Activated naive CD4-positive, alpha-beta T cell treated with anti-CD3 and anti-CD28 coated beads for 36 hours (primary cell): ENCODE measurements at regions not wholly inside any gene's neighbourhood (a gene's known extent, or its start where the extent isn't known, plus 50 kb on each side); places are given as distances from the start of the nearest gene placed in this dataset.

Experiments used
- CTCF ChIA-PET: fragments of 350-600 bp; sonication (Branson Sonifier 250); formaldehyde crosslinking; loops from one replicate; lab custom pipeline; 2021; ENCODE audit warnings: antibody characterized with exemption; lab: Charles Lee
- DNase-seq: peaks from one replicate; pipeline ENCODE4 v3.0.0-alpha.2; 2020
- H3K27ac Mint-ChIP-seq: one replicate; pipeline ENCODE4 v1.8.0; 2021; ENCODE audit warnings: mild to moderate bottlenecking, mixed read lengths
- H3K27me3 Mint-ChIP-seq: one replicate; pipeline ENCODE4 v1.8.0; 2021; ENCODE audit warnings: low read depth, mixed read lengths
- H3K36me3 Mint-ChIP-seq: one replicate; pipeline ENCODE4 v1.8.0; 2021; ENCODE audit warnings: low read depth, mixed read lengths
- H3K4me1 Mint-ChIP-seq: one replicate; pipeline ENCODE4 v1.8.0; 2021; ENCODE audit warnings: low read depth, mixed read lengths
- H3K4me3 Mint-ChIP-seq: one replicate; pipeline ENCODE4 v1.8.0; 2021; ENCODE audit warnings: mild to moderate bottlenecking, moderate library complexity, mixed read lengths
- H3K9me3 Mint-ChIP-seq: one replicate; pipeline ENCODE4 v1.8.0; 2021; ENCODE audit warnings: mixed read lengths
- intact Hi-C: fragments of 100-400 bp; cut with micrococcal nuclease; formaldehyde crosslinking; loops from one replicate; pipeline ENCODE4 v1.15.1; 2023

DNA sequence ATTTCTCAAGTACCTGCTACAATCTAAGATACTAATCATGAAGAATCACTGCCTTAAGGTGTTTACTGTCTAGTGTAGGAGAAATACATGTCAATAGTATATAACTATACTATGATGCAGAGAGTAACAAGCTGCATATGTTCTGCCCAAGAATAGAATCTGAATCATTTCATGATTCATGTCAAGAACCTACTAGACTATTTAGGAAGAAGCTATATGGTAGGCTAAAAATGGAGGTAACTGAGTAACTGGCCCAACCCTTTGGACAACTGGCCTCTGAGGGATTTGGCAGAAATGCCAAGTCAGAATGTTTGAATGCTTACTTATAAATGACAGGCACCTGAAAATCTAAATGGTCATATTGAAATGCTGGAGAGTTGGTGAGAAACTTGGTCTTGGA, 59.9 kb upstream of the DGKG start:
- Mint-ChIP-seq H3K36me3 (no peaks in the 10 kb centered on the region), H3K4me1 (peaks cover 12% of the 10 kb centered on the region), H3K27ac (no peak overlapping the region), H3K9me3 (no peaks in the 10 kb centered on the region), H3K4me3 (no peak overlapping the region), H3K27me3 (peaks cover 3% of the 10 kb centered on the region)
- intact Hi-C loops, result no loop called here
- CTCF ChIA-PET, result no interaction called here
- no peak for DNase-seq

GRCh38 chr3:186418671-186419145, 56.7 kb upstream of the DGKG start:
- CTCF ChIA-PET, result no interaction called here
- intact Hi-C loops, result no loop called here
- Mint-ChIP-seq H3K4me1 (peaks cover 25% of the 10 kb centered on the region), H3K27ac (no peak overlapping the region), H3K27me3 (peaks cover 21% of the 10 kb centered on the region), H3K9me3 (no peaks in the 10 kb centered on the region), H3K36me3 (no peaks in the 10 kb centered on the region), H3K4me3 (no peak overlapping the region)
- DNase-seq, result peak; percentile 22

- intact Hi-C loops, result loop anchor here (1.0 kb wide), 1 partner anchor 117 kb away; no protein-coding TSS in a partner anchor
- H3K27ac Mint-ChIP-seq, result no peak overlapping the region
- no peaks in the 10 kb centered on the region for H3K9me3 Mint-ChIP-seq
- H3K4me1 Mint-ChIP-seq, result peaks cover 30% of the 10 kb centered on the region
- peak; percentile 48 for DNase-seq
- H3K4me3 Mint-ChIP-seq, result no peak overlapping the region
- CTCF ChIA-PET, result no interaction called here
- peaks cover 21% of the 10 kb centered on the region for H3K27me3 Mint-ChIP-seq
- no peaks in the 10 kb centered on the region for H3K36me3 Mint-ChIP-seq
These were observed 55.8 kb upstream of the DGKG start for GRCh38 chr3:186417791-186418190.

DNA sequence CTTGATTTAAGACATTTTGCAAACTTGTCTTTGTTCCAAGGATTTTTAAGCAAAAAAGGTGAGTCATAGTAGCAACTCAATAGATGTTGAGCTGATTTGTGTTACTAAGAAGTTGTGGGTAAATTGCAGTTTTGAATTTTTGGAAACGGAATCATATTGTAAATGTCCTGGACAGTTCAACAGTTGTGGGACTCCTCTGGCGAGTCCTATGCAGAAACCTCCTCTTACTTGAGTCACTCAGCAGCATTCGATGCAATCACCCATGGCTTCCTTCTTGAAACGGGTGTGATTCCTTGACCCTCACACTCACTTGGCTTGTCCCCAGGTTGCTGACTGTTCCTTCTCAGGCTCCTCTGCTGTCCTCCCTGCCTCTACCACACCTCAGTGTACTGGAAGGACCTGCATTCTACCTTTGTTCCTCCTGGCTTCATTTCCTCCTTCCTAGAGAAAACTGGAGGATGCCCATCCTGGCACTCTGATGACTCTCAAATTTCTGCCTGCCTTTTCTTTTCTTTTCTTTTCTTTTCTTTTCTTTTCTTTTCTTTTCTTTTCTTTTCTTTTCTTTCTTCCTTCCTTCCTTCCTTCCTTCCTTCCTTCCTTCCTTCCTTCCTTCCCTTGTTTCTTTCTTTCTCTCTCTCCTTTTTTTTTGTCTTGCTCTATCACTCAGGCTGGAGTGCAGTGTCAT, 52.8 kb upstream of the DGKG start:
- H3K4me1 Mint-ChIP-seq, result peaks cover 42% of the 10 kb centered on the region
- no peaks in the 10 kb centered on the region for H3K36me3 Mint-ChIP-seq
- peaks cover 18% of the 10 kb centered on the region for H3K27me3 Mint-ChIP-seq
- H3K4me3 Mint-ChIP-seq, result no peak overlapping the region
- no peak for DNase-seq
- intact Hi-C loops, result no loop called here
- CTCF ChIA-PET, result interaction anchor here (0.7 to 1.3 kb wide), 2 partner anchors 125 to 304 kb away, joined by 3 read pairs; no protein-coding TSS in a partner anchor
- no peaks in the 10 kb centered on the region for H3K9me3 Mint-ChIP-seq
- no peak overlapping the region for H3K27ac Mint-ChIP-seq

- CTCF ChIA-PET, result interaction anchor here (1.0 kb wide), 1 partner anchor 127 kb away, joined by 3 read pairs; no protein-coding TSS in a partner anchor
- intact Hi-C loops, result loop anchor here (2.0 kb wide), 1 partner anchor 305 kb away; the partner anchor contains the start of gene ETV5
- H3K27ac Mint-ChIP-seq, result no peak overlapping the region
These were observed 51.8 kb upstream of the DGKG start for GRCh38 chr3:186413615-186414415.

DNA sequence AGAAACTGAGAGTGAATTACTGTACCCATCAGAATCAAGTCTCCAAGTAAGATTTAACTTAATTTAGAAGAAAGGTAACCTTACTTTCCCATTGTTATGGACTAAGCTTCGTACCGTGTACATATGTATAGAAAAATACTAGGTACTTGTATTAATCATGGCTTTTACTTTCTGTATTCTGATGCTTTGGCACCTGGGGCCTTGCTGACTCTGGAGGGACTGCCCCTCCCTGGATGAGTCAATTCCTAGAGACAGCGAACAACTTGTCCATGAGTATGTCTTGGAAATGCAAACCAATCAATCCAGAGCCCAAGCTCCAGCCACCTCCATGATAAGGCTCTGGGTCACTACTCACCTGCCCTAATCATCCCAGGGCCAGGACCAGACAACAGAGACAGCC, 50.0 kb upstream of the DGKG start:
- CTCF ChIA-PET, result interaction anchor here (0.6 to 1.4 kb wide), 3 partner anchors 127 to 215 kb away, joined by 3 read pairs; no protein-coding TSS in a partner anchor
- Mint-ChIP-seq H3K9me3 (no peaks in the 10 kb centered on the region), H3K4me1 (peaks cover 30% of the 10 kb centered on the region), H3K36me3 (no peaks in the 10 kb centered on the region), H3K4me3 (no peak overlapping the region), H3K27ac (peak overlapping the region; percentile 26), H3K27me3 (peaks cover 18% of the 10 kb centered on the region)
- intact Hi-C loops, result loop anchor here (1.0 to 2.0 kb wide), 4 partner anchors 102 to 303 kb away; partner anchors contain the start of gene ETV5
- DNase-seq, result peak; percentile 75

More at GRCh38 chr3:186413615-186414415, 51.8 kb upstream of the DGKG start:
- no peaks in the 10 kb centered on the region for H3K36me3 Mint-ChIP-seq
- peaks cover 42% of the 10 kb centered on the region for H3K4me1 Mint-ChIP-seq
- peak overlapping the region; percentile 56 for H3K4me3 Mint-ChIP-seq
- peaks cover 18% of the 10 kb centered on the region for H3K27me3 Mint-ChIP-seq
- peak; percentile 54 for DNase-seq
- H3K9me3 Mint-ChIP-seq, result no peaks in the 10 kb centered on the region
